ENCODE measurements at regions not wholly inside any gene's neighbourhood (a gene's known extent, or its start where the extent isn't known, plus 50 kb on each side); places are given as distances from the start of the nearest gene placed in this dataset.
"Not testable (repeated sequence)": the region's sequence is repeated elsewhere in the genome, so short reads cannot be mapped to it uniquely, and the experiment has no call there.

GRCh38 chrX:63270873-63271272, 80.3 kb downstream of the SPIN4 start:
- no peak for DNase-seq (ENCODE audit: extremely low read depth, low read depth)
- TF ChIP-seq, protein P1, sequence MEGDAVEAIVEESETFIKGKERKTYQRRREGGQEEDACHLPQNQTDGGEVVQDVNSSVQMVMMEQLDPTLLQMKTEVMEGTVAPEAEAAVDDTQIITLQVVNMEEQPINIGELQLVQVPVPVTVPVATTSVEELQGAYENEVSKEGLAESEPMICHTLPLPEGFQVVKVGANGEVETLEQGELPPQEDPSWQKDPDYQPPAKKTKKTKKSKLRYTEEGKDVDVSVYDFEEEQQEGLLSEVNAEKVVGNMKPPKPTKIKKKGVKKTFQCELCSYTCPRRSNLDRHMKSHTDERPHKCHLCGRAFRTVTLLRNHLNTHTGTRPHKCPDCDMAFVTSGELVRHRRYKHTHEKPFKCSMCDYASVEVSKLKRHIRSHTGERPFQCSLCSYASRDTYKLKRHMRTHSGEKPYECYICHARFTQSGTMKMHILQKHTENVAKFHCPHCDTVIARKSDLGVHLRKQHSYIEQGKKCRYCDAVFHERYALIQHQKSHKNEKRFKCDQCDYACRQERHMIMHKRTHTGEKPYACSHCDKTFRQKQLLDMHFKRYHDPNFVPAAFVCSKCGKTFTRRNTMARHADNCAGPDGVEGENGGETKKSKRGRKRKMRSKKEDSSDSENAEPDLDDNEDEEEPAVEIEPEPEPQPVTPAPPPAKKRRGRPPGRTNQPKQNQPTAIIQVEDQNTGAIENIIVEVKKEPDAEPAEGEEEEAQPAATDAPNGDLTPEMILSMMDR (IDR thresholded peaks at IDR 0.05; ENCODE audit: low read depth, low read length), result no peak

GRCh38 chrX:63258144-63258543, 93.0 kb downstream of the SPIN4 start:
- TF ChIP-seq, protein P1 (IDR thresholded peaks at IDR 0.05; ENCODE audit: low read depth, low read length), result no peak
- DNase-seq (ENCODE audit: extremely low read depth, low read depth), result no peak

GRCh38 chrX:63250253-63250868, 100.8 kb downstream of the SPIN4 start:
- TF ChIP-seq, protein P1 (IDR thresholded peaks at IDR 0.05; ENCODE audit: low read depth, low read length), result peak; percentile 93
- peak; percentile 61 for DNase-seq (ENCODE audit: extremely low read depth, low read depth)

GRCh38 chrX:63242689-63243088, 108.4 kb downstream of the SPIN4 start:
- DNase-seq (ENCODE audit: extremely low read depth, low read depth), result not testable (repeated sequence)

GRCh38 chrX:63235963-63236362, 115.2 kb downstream of the SPIN4 start:
- DNase-seq (ENCODE audit: extremely low read depth, low read depth), result not testable (repeated sequence)

GRCh38 chrX:63233013-63233412, 118.1 kb downstream of the SPIN4 start:
- DNase-seq (ENCODE audit: extremely low read depth, low read depth), result not testable (repeated sequence)

GRCh38 chrX:63218202-63218601, 132.9 kb downstream of the SPIN4 start:
- DNase-seq (ENCODE audit: extremely low read depth, low read depth), result not testable (repeated sequence)

GRCh38 chrX:63217549-63217948, 133.6 kb downstream of the SPIN4 start:
- not testable (repeated sequence) for DNase-seq (ENCODE audit: extremely low read depth, low read depth)

DNA sequence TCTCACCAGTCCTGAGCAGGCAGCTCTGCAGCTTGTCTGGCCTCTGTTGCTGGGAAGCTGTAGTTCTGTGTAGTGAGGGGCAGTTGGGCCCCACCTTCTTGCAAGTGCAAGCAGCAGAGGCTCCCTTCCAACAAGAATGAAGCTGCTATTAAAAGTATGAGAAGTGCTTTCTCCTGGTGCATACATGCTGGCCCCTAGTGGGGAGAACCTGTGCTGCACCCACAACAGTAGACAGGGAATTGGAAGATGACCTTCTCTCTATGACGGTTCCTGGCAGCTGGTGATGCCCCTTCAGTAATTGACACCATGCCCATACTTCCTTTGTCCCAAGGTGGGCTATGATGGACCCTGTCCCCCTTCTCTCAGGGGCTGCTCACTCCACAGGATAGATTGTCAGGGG, 141.5 kb downstream of the SPIN4 start:
- not testable (repeated sequence) for DNase-seq (ENCODE audit: extremely low read depth, low read depth)

GRCh38 chrX:63209128-63209527, 142.0 kb downstream of the SPIN4 start:
- DNase-seq (ENCODE audit: extremely low read depth, low read depth), result not testable (repeated sequence)

GRCh38 chrX:63204266-63205074, 146.7 kb downstream of the SPIN4 start:
- not testable (repeated sequence) for DNase-seq (ENCODE audit: extremely low read depth, low read depth)

DNA sequence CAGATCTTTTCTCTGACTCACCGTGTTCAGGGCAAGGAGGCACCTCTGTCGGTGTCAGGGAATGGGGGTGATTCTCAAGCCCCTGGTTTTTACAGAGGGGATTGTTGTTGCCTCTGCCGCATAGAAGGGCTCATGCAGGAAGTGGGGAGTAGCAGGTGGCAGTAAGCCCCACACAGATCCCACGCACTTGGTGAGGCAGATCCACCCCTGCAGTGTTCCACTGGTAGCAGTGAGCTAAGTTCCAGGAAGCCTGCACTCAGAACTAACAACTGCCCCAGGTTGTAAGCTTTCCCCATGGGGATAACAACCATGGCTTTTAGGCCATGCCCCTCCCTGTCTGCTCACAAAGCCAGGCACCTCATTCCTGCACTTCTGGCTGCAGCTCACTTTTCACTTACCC, 149.1 kb downstream of the SPIN4 start:
- not testable (repeated sequence) for DNase-seq (ENCODE audit: extremely low read depth, low read depth)

DNA sequence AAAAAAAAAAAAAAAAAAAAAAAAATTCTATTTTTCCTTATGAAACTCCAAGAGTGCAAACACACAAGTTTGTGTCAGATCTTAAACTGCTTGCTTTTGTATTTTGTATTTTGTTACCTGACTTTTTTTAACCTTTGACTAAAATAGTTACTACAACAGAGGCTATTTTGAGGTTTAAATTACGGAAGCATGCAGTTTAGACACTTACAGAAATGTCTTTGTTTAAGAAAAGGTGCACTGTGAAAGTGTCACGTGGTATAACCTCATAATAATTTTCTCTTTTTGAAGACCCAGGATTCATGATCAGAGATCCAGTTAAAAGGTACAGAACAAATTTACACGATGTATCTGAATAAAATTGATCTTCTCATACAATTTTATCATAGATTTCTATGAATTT, 152.4 kb downstream of the SPIN4 start:
- not testable (repeated sequence) for DNase-seq (ENCODE audit: extremely low read depth, low read depth)

DNA sequence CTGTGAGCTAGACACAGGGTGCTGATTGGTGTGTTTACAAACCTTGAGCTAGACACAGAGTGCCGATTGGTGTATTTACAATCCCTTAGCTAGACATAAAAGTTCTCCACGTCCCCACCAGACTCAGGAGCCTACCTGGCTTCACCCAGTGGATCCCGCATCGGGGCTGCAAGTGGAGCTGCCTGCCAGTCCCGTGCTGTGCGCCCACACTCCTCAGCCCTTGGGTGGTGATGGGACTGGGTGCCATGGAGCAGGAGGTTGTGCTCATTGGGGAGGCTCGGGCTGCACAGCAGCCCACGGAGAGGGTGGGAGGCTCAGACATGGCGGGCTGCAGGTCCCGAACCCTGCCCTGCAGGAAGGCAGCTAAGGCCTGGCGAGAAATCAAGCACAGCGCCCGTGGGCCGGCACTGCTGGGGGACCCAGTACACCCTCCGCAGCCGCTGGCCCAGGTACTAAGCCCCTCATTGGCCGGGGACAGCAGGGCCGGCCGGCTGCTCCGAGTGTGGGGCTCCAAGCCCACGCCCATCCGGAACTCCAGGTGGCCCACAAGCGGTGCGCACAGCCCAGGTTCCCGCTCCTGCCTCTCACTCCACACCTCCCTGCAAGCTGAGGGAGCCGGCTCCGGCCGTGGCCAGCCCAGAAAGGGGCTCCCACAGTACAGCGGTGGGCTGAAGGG, 158.6 kb downstream of the SPIN4 start:
- DNase-seq (ENCODE audit: extremely low read depth, low read depth), result not testable (repeated sequence)

All from AG09319 (cell line).